Activated CD4-positive, alpha-beta T cell treated with anti-CD3 and anti-CD28 coated beads, Interleukin-2, amount 10 ng/mL, durations not matched to agents 24 days and 14 days (primary cell): ENCODE measurements at regions not wholly inside any gene's neighbourhood (a gene's known extent, or its start where the extent isn't known, plus 50 kb on each side); places are given as distances from the start of the nearest gene placed in this dataset.

Experiments
- DNase-seq: peaks from one replicate; pipeline ENCODE4 v3.0.0; 2022
- H3K27ac Mint-ChIP-seq: one replicate; pipeline ENCODE4 v1.8.0; 2022; ENCODE audit warnings: mild to moderate bottlenecking, mixed read lengths
- H3K27me3 Mint-ChIP-seq: one replicate; pipeline ENCODE4 v1.8.0; 2022; ENCODE audit warnings: mixed read lengths
- H3K36me3 Mint-ChIP-seq: one replicate; pipeline ENCODE4 v1.8.0; 2022; ENCODE audit warnings: low read depth, mild to moderate bottlenecking, mixed read lengths
- H3K4me1 Mint-ChIP-seq: one replicate; pipeline ENCODE4 v1.8.0; 2021; ENCODE audit warnings: mixed read lengths
- H3K4me3 Mint-ChIP-seq: one replicate; pipeline ENCODE4 v1.8.0; 2022; ENCODE audit warnings: mild to moderate bottlenecking, moderate library complexity, mixed read lengths
- H3K9me3 Mint-ChIP-seq: one replicate; pipeline ENCODE4 v1.8.0; 2021; ENCODE audit warnings: mixed read lengths
- intact Hi-C: fragments of 100-400 bp; cut with micrococcal nuclease; formaldehyde crosslinking; loops from one replicate; pipeline ENCODE4 v1.15.1; 2023

GRCh38 chr18:9008709-9009635 is 93.5 kb upstream of the NDUFV2 start:
- no peak overlapping the region for H3K4me3 Mint-ChIP-seq
- no peak overlapping the region for H3K27ac Mint-ChIP-seq
- no peaks in the 10 kb centered on the region for H3K9me3 Mint-ChIP-seq
- peaks cover 20% of the 10 kb centered on the region for H3K27me3 Mint-ChIP-seq
- no peak for DNase-seq
- H3K4me1 Mint-ChIP-seq: no peaks in the 10 kb centered on the region
- no peaks in the 10 kb centered on the region for H3K36me3 Mint-ChIP-seq
- intact Hi-C loops: no loop called here

DNA sequence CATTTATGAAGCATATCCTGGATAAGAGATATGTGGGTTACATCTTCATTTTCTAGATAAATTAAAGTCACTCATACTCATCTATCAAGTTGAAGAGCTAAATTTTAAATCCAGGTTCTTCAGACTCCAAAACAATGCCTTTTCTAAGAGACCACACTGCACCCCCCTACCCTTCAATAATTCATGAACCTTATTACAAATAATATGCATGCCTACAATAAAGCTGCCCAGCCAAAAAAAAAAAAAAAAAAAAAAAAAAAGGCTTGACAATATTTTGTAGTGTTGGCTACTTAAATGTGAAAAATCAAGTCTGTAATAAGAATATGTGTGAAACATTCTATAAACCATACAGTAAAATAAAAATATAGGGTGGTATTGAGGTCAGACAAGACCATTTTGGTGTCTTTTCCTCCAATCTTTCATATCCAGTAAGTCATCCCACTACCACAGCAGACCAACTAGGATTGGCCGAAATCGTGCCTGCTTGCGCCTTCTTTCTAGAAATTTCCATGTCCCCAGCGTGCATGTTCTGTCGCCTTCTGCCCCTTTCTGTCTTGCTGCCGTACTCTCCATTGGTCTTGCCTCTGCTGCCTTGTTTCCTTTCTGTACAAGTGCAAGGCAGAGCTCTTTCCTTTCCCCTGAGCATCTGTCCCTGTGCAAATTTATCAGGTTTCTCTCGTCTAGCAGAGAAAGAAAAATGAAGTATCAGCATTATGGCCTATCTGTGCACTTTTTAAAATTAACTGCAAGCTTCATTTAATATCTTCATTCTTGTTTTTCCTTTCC is 92.6 kb upstream of the NDUFV2 start:
- Mint-ChIP-seq H3K9me3 (no peaks in the 10 kb centered on the region), H3K27ac (no peak overlapping the region), H3K4me3 (no peak overlapping the region), H3K4me1 (no peaks in the 10 kb centered on the region), H3K27me3 (peaks cover 18% of the 10 kb centered on the region), H3K36me3 (no peaks in the 10 kb centered on the region)
- intact Hi-C loops: no loop called here
- DNase-seq: no peak

GRCh38 chr18:9011431-9011830 is 91.1 kb upstream of the NDUFV2 start:
- no peak overlapping the region for H3K4me3 Mint-ChIP-seq
- H3K9me3 Mint-ChIP-seq: no peaks in the 10 kb centered on the region
- peaks cover 18% of the 10 kb centered on the region for H3K27me3 Mint-ChIP-seq
- H3K27ac Mint-ChIP-seq: no peak overlapping the region
- no peaks in the 10 kb centered on the region for H3K36me3 Mint-ChIP-seq
- no peak for DNase-seq
- intact Hi-C loops: no loop called here
- no peaks in the 10 kb centered on the region for H3K4me1 Mint-ChIP-seq

DNA sequence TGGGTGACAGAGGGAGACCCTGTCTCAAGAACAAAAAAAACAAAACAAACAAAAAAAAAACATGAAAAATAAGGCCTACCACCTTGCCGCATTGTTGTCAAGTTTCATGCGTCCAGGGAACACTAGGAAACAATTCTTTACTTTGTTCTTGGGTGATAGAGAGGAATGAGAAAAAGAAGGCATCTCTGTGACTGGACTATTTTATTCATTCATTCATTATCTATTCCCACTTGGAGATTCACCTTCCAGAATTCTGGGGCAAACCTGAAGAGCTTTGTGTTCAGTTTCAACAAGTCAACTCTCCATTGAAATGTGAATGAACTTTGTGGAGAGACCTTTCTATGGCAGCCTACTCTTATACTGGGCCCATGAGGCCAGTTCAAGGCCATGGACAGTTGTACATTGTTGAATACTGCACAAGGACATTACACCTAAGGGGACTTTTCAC is 88.5 kb upstream of the NDUFV2 start:
- intact Hi-C loops: no loop called here
- DNase-seq: no peak
- Mint-ChIP-seq H3K27ac (no peak overlapping the region), H3K9me3 (no peaks in the 10 kb centered on the region), H3K36me3 (no peaks in the 10 kb centered on the region), H3K4me3 (no peak overlapping the region), H3K4me1 (peaks cover 11% of the 10 kb centered on the region), H3K27me3 (peaks cover 14% of the 10 kb centered on the region)

DNA sequence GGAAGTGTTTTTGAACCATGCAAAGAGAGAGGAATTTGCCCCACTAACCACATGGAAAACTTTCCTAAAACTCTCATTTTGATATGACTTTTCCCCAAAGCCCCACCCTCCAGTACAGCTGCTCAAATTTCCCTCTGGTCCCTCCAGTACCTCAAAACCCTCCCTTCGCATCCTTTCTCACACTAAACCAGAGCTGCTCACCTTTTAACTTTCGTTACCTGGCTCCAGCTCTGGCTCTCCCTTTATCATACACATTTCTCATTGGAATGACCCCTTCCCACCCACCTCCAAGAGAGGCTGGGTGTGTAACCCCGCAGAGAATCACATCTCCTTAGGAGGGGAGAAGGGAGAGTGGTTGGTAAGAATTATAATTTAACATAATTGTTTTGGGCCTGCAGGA is 86.8 kb upstream of the NDUFV2 start:
- H3K36me3 Mint-ChIP-seq: no peaks in the 10 kb centered on the region
- H3K4me3 Mint-ChIP-seq: no peak overlapping the region
- intact Hi-C loops: loop anchor here (5.0 kb wide), 2 partner anchors 37 to 132 kb away; no protein-coding TSS in a partner anchor
- no peak for DNase-seq
- peaks cover 11% of the 10 kb centered on the region for H3K4me1 Mint-ChIP-seq
- no peaks in the 10 kb centered on the region for H3K9me3 Mint-ChIP-seq
- H3K27me3 Mint-ChIP-seq: peaks cover 9% of the 10 kb centered on the region
- H3K27ac Mint-ChIP-seq: no peak overlapping the region

DNA sequence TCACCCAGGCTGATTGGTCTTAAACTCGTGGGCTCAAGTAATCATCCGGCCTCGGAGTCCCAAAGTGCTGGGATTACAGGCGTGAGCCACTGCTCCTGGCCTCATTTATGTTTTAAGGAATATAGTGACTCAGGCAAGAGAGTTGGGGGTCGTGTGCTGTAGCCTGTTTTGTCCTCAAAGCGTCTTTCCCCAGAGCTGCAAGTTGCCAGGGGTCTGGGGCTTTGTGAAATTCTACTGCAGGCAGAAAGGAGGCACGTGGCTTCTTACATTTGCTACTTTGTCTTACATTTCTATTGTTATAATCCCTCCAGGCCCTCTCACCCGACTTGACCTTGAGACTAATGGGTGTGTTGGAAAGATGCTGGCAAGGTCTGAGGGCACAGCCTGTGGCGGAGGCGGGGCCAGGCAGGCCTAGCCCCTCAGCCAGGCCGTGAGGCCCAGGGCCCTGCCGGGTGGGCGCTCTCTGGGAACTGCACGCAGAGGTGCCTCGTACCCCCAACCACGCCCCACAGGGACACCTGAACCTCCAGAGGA is 85.8 kb upstream of the NDUFV2 start:
- Mint-ChIP-seq H3K36me3 (no peaks in the 10 kb centered on the region), H3K27me3 (peaks cover 2% of the 10 kb centered on the region), H3K9me3 (no peaks in the 10 kb centered on the region), H3K27ac (no peak overlapping the region), H3K4me3 (peak overlapping the region; percentile 78), H3K4me1 (peaks cover 11% of the 10 kb centered on the region)
- no peak for DNase-seq
- intact Hi-C loops: loop anchor here (5.0 kb wide), 2 partner anchors 36 to 131 kb away; no protein-coding TSS in a partner anchor

- peak overlapping the region; percentile 78 for H3K4me3 Mint-ChIP-seq
- intact Hi-C loops: loop anchor here (5.0 kb wide), 2 partner anchors 35 to 130 kb away; no protein-coding TSS in a partner anchor
- peak; percentile 88 for DNase-seq
- H3K36me3 Mint-ChIP-seq: no peaks in the 10 kb centered on the region
- H3K27me3 Mint-ChIP-seq: no peaks in the 10 kb centered on the region
- H3K9me3 Mint-ChIP-seq: no peaks in the 10 kb centered on the region
- H3K4me1 Mint-ChIP-seq: peaks cover 11% of the 10 kb centered on the region
- peak overlapping the region; percentile 86 for H3K27ac Mint-ChIP-seq
These were observed 85.2 kb upstream of the NDUFV2 start for GRCh38 chr18:9017167-9017904.

GRCh38 chr18:9017905-9018227 is 84.6 kb upstream of the NDUFV2 start:
- intact Hi-C loops: loop anchor here (5.0 kb wide), 2 partner anchors 34 to 129 kb away; no protein-coding TSS in a partner anchor
- Mint-ChIP-seq H3K36me3 (no peaks in the 10 kb centered on the region), H3K9me3 (no peaks in the 10 kb centered on the region), H3K27ac (peak overlapping the region; percentile 86), H3K4me3 (peak overlapping the region; percentile 78), H3K27me3 (no peaks in the 10 kb centered on the region), H3K4me1 (peaks cover 11% of the 10 kb centered on the region)
- DNase-seq: no peak

DNA sequence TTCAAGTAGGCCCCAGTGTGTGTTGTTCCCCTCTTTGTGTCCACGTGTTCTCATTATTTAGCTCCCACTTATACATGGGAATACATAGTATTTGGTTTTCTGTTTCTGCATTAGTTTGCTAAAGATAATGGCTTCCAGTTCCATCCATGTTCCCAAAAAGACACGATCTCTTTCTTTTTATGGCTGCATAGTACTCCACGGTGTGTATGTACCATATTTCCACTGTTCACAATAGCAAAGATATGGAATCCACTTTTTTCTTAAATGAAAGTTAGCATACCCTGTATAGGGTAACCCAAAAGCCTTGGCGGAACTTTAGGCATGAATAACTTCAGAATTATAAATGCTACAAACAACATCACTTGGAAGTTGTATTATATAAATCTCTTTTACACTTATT is 83.4 kb upstream of the NDUFV2 start:
- H3K27me3 Mint-ChIP-seq: no peaks in the 10 kb centered on the region
- H3K9me3 Mint-ChIP-seq: no peaks in the 10 kb centered on the region
- no peak overlapping the region for H3K27ac Mint-ChIP-seq
- H3K36me3 Mint-ChIP-seq: no peaks in the 10 kb centered on the region
- no peak overlapping the region for H3K4me3 Mint-ChIP-seq
- no peak for DNase-seq
- intact Hi-C loops: loop anchor here (5.0 kb wide), 2 partner anchors 33 to 128 kb away; no protein-coding TSS in a partner anchor
- peaks cover 11% of the 10 kb centered on the region for H3K4me1 Mint-ChIP-seq

- intact Hi-C loops: no loop called here
- no peak for DNase-seq
- no peak overlapping the region for H3K4me3 Mint-ChIP-seq
- no peaks in the 10 kb centered on the region for H3K9me3 Mint-ChIP-seq
- no peaks in the 10 kb centered on the region for H3K36me3 Mint-ChIP-seq
- H3K4me1 Mint-ChIP-seq: peaks cover 11% of the 10 kb centered on the region
- H3K27me3 Mint-ChIP-seq: peaks cover 3% of the 10 kb centered on the region
- H3K27ac Mint-ChIP-seq: no peak overlapping the region
These were observed 82.3 kb upstream of the NDUFV2 start for GRCh38 chr18:9020221-9020620.

DNA sequence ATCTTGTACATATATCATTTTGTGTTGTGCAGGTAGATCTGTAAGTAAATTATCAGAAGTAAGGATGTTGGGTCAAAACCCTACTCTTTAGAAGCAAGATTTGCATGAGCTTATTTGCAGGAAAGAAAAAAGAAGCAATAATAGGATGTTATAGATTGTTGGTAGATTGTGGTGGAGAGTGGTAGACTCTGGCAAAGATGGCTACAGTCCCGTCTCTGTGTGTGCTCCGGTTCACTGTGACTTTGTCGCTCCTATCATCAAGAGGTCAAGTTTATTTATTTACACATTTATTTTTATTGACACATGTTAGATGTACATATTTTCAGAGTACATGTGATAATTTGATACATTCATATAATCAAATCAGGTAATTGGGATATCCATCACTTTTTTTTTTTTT is 81.0 kb upstream of the NDUFV2 start:
- Mint-ChIP-seq H3K9me3 (no peaks in the 10 kb centered on the region), H3K27me3 (peaks cover 10% of the 10 kb centered on the region), H3K36me3 (no peaks in the 10 kb centered on the region), H3K4me1 (peaks cover 11% of the 10 kb centered on the region), H3K4me3 (no peak overlapping the region), H3K27ac (no peak overlapping the region)
- no peak for DNase-seq
- intact Hi-C loops: no loop called here

GRCh38 chr18:9022397-9023155 is 79.9 kb upstream of the NDUFV2 start:
- Mint-ChIP-seq H3K27ac (no peak overlapping the region), H3K36me3 (no peaks in the 10 kb centered on the region), H3K9me3 (peaks cover 3% of the 10 kb centered on the region), H3K4me1 (peaks cover 4% of the 10 kb centered on the region), H3K27me3 (peaks cover 16% of the 10 kb centered on the region), H3K4me3 (no peak overlapping the region)
- DNase-seq: no peak
- intact Hi-C loops: no loop called here
